GM10266 (cell line): ENCODE measurements at regions not wholly inside any gene's neighbourhood (a gene's known extent, or its start where the extent isn't known, plus 50 kb on each side); places are given as distances from the start of the nearest gene placed in this dataset.

Experiments
- DNase-seq: peaks from one replicate; pipeline ENCODE4 v3.0.0; 2012; ENCODE audit errors: extremely low spot score
- TF ChIP-seq, protein P1 (sequence below): IDR thresholded peaks from 2 replicates; pipeline ENCODE4 v1.5.1; 2012; ENCODE audit warnings: mild to moderate bottlenecking, low read depth; ENCODE audit not compliant: control insufficient read depth, insufficient read depth; ENCODE audit errors: missing control alignments

DNA sequence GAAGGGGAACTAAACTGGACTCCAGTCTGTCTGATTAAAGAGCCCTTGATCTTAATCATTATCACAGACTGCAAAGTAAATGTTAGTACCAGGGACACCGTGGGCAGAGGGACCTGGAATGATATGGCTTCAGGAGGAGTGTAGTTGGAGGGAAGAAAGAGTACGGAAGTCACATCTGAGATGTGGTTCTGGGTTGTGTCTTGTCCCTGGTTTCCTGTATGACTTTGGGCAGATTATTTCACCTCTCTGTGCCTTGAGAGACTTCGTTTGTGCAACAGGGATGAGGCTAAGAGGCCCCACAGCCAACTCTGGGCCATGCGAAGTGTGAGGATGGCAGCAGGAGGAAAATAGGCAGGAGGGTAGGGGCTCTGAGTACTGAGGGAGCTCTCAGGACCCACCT lies 76.1 kb upstream of the SLC2A1 start:
- no peak for DNase-seq
- TF ChIP-seq, protein P1, sequence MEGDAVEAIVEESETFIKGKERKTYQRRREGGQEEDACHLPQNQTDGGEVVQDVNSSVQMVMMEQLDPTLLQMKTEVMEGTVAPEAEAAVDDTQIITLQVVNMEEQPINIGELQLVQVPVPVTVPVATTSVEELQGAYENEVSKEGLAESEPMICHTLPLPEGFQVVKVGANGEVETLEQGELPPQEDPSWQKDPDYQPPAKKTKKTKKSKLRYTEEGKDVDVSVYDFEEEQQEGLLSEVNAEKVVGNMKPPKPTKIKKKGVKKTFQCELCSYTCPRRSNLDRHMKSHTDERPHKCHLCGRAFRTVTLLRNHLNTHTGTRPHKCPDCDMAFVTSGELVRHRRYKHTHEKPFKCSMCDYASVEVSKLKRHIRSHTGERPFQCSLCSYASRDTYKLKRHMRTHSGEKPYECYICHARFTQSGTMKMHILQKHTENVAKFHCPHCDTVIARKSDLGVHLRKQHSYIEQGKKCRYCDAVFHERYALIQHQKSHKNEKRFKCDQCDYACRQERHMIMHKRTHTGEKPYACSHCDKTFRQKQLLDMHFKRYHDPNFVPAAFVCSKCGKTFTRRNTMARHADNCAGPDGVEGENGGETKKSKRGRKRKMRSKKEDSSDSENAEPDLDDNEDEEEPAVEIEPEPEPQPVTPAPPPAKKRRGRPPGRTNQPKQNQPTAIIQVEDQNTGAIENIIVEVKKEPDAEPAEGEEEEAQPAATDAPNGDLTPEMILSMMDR: no peak

- TF ChIP-seq, protein P1: no peak
- no peak for DNase-seq
Observed at GRCh38 chr1:43034195-43034658, 75.6 kb upstream of the SLC2A1 start.

- TF ChIP-seq, protein P1: no peak
Observed at GRCh38 chr1:43031316-43032203, 72.9 kb upstream of the SLC2A1 start.

DNA sequence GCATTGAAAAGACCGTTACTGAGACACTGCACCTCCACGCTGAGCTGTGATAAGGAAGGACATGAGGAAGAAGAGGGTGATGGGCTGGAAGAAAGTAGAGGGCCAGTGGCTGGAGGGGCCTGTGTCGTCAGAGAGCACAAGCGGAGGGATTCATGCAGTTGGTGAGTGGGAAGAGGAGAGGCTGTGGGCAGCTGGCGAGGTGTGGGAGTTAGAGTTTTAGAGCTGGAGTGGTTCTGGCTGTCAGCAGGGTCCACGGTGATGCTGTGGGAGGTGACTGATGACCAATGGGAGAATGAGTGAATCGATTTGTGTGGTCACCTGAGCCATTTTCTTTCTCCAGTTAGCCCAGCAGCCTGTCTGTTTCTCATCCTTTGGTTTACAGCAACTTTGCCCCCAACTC lies 66.2 kb upstream of the SLC2A1 start:
- TF ChIP-seq, protein P1: no peak
- DNase-seq: no peak

More at GRCh38 chr1:43031316-43032203, 72.9 kb upstream of the SLC2A1 start:
- no peak for DNase-seq

DNA sequence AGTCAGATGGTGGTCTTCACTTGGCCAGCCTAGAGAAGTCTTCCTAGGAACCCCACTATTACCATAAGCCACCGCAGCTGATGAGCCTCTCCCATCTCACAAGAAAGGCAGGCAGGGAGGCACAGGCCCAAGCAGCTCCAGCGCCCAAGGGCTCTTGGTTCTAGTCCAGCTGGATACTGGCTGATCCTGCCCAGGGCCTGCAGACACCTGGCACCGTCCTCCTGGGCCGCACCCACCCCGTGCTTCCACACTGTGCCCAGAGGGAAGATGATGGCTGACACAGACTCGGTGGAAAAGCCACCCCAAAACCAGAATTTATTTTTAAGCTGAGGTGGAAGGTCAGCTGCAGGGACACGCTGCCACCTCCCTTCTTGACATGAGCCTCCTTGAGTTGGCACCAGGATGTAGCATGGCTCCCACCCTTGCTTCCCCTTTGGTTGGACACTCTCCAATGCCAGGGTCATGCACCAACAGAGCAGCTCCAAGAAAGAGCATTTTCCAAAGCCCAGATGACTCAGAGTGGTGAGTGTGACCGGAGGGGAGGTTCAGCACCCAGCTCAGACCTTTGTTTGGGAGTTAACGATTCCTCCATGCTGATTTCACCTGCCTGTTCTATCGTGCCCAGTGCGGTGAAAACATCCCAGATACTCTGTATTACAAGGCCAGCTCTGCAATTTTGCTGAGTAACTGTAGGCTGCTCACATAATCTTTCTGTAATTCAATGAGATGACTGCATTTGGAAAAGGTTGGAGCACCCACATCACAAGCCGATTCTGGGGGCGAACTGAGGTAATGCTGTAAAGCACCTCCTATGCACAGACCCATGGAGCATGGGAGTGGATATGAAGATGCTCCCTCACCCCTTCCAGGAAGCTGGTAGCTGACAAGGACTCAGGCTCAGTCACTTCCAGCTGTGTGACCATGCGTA lies 63.1 kb upstream of the SLC2A1 start:
- no peak for DNase-seq
- TF ChIP-seq, protein P1: no peak

DNA sequence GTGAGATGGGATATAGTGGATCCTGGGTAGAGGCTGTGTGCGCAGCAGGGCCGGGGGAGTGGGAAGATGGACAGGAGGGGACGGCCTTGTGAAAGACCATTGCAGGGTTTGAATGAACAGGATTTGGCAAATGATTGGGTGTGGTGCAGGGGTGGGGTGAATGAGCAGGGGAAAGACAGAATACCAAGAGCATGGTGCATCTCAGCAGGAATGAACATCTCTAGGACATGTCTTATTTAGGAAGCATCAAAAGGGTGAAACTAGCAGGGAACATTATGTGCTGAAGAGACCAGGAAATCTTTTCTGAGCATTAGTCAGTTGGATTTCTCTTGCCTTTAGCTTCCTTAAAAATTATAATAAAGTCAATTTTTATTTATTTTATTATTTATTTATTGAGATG lies 60.6 kb upstream of the SLC2A1 start:
- TF ChIP-seq, protein P1: no peak
- no peak for DNase-seq
